ENCODE measurements at regions not wholly inside any gene's neighbourhood (a gene's known extent, or its start where the extent isn't known, plus 50 kb on each side); places are given as distances from the start of the nearest gene placed in this dataset.
"Not testable (repeated sequence)": the region's sequence is repeated elsewhere in the genome, so short reads cannot be mapped to it uniquely, and the experiment has no call there.

DNA sequence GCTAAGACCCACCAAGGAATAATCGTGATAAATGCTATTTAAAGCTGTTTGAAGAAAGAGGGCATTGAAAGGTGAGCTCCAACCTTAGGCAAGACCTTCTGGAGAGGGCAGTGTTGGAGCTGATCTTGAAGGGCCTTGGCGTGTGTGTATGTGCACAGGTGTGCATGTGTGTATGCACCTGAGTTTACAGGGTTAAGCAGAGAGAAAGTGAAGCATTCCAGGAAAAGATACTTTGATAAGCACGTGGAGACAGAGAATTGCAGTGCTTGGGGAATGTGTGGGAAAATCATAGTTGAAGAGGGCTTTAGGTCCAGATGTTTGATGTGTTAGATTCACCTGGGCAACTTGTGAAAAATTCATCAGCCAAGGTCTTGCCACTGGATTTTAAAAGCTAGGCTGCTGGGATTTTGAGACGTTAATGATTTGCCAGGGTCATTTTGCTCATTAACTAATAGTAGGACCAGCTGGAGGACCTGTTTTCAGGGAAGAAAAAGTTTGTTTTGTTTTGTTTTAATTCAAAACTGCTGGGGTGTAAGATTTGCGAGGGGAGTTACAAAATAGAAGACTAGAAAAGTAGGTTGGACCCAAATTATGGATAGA, 78.3 kb upstream of the ANKRD55 start:
- DNase-seq: no peak

DNA sequence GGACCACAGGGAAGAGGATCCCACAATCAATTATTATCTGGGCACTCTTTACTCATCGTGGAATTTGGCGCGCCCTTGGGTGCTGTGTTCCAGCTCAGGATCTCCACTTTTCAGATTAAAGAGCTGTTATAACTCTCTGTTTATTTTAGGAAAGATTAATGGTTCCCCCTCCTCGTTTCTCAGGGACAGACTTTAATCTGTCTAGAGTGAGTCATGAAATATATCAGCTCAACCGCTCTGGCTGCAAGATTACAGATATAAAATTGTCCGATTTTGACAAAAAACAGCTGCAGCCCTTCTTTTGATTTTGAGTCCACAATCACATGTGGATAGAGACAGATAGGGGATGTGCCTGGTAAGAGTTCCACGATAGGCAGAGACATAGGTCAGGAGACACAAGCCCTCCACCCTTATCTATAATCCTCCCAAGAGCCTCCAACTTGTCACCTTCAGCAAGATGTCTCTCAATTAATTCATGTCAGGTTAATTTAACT, 77.6 kb upstream of the ANKRD55 start:
- no peak for DNase-seq

DNA sequence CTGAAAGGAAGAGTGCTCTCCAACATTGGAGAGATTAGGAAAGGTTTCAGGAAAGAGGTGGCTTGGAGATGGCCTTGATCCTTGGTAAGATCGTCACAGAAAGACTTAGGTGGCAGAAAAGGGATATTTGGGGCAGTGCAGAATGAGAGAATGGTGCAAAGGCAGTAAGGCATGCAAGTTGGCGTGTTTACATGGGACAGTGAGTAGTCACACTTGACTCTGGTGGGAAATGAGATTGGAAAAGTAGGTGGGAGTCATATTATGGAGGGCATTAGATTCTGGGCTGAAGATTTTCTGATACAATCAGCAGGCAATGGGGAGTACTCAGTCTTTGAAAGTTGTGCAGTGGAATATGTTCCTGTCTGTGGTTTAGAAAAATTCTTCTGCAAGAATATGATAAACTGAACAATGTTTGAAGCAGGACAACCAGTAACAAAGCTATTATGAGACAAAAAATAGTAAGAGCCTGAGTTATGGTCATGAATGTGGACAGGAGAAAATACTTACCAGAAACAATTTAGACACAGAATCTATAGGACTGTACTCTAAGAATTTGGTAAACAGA, 76.2 kb upstream of the ANKRD55 start:
- no peak for DNase-seq

DNA sequence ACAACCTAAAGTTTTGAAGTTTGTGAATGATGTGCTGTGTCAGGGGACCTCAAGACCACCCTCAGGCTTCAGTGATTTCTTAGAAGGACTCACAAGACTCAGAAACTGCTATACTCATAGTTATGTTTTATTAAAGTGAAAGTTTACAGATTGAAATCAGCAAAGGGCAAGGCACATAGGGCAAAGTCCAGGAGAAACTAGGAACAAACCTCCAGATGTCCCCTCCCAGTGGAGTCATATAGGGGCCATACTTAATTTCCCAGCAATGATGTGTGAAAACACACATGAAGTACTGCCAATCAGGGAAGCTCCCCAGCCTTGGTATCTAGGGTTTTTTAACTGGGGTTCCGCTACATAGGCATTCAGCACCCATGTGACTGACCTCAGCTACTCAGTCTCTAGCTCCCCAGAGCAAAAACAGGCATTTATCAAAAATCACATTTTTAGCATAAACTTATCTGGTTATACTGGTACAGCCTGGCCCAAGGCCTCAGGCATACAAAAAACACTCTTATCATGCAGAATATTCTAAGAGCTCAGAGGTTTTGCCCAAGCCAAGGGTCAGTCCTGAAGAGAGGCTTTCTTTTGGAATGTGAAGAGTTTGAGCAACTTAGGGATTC, 74.7 kb upstream of the ANKRD55 start:
- DNase-seq: no peak

DNA sequence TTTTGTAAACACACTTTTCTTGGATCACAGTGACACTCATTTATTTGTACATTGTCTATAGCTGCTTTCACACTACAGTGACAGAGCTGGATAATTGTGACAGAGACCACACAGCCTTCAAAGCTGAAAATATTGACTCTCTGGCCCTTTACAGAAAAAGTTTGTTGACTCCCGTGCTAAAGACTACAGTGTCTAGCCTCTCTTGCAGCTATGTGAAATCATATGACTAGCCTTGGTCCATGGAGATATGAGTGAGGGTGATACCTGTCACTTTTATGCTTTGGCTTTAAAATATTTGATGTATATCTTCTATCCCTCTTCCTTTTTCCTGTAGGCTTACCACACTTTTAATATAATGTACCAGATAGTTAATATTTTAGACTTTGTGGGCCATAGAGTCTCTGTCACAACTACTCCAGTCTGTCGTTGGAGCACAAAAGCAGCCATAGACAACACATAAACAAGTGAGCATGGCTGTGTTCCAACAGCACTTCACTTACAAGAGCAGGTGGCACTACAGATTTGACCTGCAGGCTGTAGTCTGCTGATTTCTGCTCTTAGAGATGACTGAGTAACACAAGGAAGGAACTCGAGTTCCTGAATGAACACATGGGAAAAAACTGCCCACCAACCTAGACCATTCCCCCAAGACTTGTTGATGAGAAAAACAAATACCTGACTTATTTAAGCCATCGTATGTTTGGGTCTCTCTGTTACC, 73.5 kb upstream of the ANKRD55 start:
- no peak for DNase-seq

DNA sequence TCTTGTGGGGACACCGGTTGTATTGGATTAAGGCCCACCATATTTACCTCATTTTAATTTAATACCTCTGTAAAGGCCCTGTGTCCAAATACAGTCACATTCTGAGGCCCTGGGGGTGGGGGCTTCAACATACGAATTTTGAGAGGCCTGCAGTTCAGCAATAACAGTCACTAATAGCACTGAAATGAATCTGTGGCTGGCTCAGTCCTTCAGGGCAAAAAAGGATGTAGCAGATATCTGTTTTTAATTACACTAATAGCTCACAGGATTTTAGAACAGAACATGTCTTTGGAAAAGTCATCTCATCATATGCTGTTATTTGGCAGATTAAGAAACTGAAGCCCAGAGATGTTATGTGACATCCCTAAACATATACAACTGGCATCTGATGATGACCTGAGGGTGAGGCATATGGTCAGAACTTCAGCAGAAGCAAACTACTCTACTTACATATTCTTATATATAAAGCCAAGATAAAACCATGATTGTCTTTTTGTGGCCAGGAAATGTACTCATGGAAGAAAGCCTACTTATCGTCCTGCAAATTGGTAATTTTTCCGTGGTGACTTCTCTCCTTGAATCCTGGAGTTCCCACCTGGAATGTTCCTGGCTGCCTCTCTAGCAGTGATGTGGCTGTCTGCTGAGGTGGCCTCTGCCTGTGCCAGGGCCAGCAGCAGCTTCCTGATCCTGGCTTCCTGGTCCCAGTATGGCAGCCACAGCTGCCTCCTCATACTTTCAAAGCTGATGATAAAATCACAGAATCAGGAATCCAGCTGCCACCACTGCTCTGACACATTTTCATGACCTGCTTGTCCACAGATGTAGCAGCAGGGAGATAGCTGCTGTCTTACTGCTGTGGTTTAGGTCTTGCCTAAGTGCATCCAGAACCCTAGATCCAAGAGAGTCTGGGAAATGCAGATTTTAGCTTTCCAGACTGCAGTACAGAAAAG, 72.1 kb upstream of the ANKRD55 start:
- no peak for DNase-seq

DNA sequence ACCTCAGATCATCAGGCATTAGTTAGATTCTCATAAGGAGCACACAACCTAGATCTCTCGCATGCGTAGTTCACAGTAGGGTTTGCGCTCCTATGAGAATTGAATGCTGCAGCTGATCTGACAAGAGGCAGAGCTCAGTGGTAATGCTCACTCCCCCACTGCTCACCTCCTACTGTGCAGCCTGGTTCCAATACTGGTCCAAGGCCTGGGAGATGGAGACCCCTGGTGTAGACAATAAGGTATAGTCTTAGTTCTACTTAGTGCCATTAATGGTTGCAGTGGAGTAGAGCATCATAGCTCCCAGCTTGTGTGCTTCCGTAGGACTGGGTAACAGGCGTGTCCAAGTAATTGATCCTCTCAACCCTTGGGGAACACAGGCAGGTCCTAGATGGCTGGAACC, 70.4 kb upstream of the ANKRD55 start:
- no peak for DNase-seq

DNA sequence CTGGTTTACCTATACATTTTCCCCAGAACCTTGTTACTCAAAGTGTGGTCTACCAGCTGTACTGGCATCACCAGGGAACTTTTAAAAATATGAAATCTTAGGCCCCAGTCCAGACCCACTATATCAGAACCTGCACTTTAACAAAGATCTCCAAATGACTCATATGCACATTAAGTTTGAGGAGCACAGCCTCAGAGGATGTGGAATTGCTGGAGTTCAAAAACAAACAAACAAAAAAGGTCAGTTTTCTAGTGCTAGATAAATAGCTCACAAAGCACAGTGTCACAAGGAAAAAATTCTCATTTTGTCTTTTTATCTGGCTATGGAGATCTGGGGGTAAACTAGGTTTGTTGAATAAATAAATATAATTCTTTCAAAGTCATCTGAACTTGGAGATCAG, 68.9 kb upstream of the ANKRD55 start:
- no peak for DNase-seq

DNA sequence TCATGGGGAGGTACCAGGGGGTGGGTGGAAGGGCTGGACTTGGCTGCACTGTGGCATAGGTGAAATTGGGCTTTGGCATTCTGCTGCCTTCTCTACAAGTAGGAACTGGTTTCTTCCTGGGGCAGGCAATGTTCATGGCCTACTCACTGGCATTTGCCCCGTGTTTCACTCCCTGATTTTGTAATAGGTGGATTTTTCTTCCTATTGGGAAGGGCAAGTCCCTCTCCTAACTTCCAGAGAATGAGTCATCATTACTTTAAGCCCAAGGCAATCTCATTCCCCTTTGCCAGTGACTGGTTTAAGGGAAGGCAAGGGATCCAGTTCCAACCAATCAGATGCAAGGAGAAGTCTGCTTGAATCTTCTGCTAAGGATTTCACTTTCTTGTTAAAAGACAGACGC, 67.9 kb upstream of the ANKRD55 start:
- DNase-seq: no peak

DNA sequence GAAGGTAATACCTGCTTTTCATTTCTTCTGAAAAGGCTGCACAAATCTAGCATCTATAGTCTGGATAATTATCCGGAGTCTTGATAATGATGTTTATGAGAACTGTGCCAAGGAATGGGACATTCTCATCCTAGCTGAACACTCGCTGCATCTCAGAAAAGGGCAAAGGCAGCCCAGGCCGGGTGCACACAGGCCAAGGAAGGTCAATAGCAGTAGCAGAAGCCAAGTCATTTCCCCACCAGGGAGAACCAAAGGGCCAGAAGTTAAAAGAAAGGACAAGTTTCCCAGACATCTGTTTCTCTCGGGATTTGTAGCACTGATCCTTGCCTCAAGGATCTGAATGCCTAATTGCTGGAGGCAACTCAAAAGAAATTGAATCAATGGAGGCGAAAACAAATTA, 66.1 kb upstream of the ANKRD55 start:
- DNase-seq: no peak

DNA sequence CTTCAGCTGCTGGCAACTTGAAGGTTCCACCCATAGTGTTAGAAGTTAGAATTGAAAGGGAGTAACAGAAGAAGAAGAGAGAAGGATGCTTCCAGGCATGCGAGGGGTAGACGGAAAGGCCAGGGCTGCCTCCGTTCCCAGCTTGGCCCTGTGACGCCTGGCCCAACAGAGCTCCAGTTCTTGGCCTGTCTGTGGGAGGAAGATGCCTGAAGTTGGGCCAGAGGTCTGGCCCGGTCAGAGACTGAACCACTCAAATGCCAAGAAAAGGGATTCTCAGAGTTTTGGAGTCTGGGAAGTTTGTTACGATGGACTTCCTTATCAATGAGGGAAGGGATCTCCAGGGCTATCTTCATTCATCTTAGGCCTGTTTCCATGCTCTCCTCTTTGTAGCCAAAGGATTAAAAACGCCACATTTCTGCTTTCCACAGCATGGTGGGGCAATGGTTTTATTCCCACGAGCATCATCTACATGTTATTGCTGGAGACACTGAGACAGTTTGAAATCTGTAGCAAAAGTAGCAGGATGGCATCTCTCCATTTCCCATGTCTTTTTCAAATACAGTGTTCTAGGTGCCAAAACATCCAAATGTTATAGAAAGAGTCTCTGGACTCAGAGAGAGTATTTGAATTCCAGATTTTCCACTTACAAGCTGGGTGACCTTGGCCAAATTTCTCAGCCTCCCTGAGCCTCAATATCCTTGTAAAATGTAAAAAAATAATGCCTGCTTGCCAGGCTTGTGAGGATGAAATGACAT, 65.4 kb upstream of the ANKRD55 start:
- no peak for DNase-seq

DNA sequence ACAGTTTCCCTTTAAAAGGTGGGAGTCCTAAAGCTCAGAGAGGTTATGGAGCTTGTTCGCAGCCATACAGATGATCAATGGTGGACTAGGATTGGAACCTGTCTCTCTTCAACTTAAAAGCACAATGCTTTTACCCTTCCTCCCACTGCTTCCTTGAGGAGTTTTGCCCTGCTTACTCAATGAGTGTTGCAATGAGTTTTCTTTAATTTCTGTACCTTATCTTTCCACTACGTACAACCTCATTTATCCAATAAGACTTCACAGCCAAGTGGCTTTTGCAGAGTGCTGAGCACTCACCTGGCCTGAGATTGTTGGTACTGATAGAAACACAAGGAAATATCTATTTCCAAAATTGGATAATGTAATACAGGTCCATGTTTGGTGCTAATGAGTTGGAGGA, 64.7 kb upstream of the ANKRD55 start:
- DNase-seq: no peak

DNA sequence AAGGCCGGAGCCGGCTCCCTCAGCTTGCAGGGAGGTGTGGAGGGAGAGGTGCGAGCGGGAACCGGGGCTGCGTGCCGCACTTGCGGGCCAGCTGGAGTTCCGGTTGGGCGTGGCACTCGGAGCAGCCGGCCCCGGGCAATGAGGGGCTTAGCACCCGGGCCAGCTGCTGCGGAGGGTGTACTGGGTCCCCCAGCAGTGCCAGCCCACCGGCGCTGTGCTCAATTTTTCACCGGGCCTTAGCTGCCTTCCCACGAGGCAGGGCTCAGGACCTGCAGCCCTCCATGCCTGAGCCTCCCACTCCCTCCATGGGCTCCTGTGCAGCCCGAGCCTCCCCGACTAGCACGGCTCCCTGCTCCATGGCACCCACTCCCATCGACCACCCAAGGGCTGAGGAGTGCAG, 62.2 kb upstream of the ANKRD55 start:
- not testable (repeated sequence) for DNase-seq

DNA sequence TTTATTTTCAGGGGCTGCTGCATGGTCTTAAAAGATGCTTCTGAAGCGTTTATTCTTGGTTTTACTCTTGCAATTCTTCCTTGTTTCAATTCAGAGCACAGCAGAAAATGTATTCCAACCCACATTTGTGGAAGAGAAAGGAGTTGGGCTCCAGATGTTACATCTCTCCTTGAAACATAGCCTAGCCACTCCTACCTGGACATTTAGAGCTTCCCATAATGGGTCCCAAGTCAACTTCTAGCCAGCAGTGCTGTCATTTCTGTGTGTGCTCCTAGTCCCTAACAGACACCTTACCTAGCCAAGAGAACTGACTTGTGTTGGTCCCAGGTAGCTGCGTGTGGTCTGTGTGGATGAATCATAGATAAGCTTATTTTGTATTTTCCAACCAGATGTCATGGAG, 61.2 kb upstream of the ANKRD55 start:
- DNase-seq: no peak

DNA sequence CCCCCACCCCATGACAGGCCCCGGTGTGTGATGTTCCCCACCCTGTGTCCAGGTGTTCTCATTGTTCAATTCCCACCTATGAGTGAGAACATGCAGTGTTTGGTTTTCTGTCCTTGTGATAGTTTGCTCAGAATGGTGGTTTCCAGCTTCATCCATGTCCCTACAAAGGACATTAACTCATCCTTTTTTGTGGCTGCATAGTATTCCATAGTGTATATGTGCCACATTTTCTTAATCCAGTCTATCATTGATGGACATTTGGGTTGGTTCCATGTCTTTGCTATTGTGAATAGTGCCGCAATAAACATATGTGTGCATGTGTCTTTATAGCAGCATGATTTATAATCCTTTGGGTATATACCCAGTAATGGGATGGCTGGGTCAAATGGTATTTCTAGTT, 59.7 kb upstream of the ANKRD55 start:
- not testable (repeated sequence) for DNase-seq

DNA sequence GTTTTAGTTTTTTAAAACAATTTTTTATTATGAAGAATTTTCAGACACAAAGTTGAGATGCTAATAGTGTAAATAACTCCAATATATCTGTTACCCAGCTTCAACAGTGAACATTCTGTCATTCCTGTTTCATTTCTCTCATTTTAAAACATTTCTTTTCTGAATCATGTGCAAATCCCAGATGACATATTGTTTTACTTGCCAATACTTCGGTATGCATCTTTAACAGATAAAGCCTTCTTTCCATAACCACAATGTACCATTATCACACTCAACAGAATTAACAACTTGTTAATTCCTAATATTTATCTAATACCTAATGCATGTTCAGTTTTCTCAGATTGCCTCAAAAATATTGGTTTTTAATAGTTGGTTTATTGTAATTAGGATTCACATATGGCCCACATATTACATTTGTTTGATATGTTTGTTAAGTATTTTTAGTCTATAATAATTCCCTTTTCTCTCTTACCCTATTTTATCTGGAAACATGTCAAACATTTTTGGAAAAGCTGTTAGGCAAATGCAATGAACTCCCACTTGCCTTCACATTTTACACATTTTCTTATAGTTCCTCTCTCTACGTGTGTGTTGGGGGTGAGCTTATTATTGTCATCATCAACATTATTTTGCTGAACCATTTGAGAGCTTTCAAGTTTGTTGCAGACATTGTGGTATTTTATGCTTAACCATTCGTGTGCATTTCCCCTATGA, 58.7 kb upstream of the ANKRD55 start:
- no peak for DNase-seq

DNA sequence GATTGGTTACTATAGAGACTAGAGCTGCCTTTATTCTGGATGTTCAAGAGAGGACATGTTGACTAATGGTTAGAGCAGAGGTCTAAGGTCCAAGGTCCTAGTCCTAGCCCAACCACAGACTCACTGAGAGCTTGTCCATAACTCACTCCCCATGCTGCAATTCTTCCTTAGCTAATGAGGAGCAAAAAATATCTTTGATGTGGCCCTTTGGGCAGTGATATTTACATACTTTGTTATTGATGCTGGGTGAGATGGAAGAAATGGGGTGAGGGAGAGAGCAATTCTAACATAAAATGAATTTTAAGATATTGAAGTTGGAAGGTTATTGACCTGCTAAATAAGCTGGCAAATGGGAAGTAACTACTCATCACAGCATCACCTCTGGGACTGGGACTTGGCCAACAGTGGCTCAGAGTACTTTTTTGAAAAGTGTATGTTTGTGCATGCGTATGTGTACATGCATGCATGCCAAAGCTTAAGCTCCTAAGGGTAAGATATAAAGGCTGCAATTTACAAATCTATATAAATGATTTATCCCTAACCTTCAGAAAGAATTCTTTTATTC, 58.0 kb upstream of the ANKRD55 start:
- DNase-seq: no peak

DNA sequence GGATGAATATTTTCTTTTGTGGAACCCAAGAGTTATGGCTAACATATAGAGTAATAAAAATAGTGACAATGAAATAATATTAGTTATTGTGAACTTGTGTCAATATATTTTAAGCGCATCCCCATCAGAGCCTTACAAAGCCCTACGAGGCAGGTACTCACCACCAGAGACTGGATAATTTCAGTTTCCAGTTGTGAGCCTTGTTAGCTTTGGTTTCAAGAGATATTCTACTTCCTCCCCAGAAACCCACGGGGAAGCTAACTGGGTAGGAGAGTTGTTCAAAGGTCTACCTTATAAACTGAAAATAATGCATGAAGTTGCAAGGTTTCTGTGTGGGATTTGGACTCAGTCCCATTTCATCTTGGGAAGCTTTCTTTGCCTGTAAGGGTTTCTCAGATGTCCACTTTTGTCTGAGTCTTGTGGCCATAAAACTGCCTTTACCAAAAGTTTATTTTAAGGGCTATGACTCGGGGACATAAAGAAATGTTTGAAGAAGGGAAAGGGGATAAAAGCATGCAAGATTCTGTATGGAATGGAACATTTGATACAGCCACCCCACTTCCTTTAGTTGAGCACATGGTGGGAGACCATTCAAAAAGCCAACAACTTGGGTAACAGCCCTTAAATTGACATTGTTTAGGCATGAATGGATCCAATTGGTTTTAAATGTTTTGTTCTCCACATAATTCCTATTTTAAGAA, 57.4 kb upstream of the ANKRD55 start:
- DNase-seq: no peak

DNA sequence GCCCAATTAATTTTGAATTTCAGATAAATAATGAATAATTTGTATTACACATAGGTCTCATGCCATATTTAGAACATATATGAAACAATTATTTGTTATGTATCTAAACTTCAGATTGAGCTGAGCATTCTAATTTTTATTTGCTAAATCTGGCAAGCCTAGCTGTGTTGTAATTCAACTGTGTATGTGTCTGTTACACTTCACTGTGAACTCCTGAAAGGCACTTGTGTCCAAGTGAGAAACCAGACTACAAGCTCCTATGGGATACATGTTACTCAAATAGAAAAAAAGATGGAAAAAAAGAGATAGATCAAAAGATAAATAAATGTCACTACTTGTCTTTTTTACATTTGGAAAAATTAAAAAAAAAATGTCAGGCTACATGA, 56.5 kb upstream of the ANKRD55 start:
- no peak for DNase-seq

DNA sequence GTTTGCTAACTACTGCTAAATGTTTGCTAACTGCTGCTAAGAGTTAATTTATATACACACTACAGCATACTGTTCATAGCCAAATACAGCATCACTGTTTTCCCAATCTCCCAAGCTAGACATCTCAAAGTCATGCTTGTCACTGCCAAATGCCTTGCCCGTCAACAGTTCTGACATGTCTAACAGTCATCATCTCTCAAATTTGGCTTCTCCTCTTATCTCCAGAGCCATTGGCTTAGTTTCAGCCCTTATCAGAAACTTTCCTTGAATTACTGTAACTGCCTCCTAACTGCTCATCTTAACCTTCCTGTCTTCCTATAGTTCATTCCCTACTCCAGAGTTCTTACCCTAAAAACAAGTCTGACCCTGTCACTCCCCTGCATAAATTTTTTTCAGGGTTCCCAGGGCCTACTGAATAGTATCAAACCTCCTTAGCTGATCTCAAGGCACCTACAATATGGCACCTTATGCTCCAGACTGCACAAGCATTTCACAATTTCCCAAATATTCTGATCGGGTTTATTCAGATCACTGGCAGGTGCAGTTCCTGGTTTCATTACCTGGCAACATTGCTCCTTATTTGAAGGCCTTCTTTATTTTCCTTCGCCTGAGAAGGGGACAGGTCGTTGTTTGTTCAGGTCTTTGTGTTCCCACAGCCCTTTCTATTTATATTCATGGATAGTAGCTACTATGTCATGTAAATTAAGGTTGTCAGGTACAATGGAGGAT, 55.9 kb upstream of the ANKRD55 start:
- DNase-seq: no peak
